SH-SY5Y (cell line): ENCODE measurements at regions not wholly inside any gene's neighbourhood (a gene's known extent, or its start where the extent isn't known, plus 50 kb on each side); places are given as distances from the start of the nearest gene placed in this dataset.

Experiments used
- GATA2 ChIP-seq: IDR thresholded peaks from 2 replicates; pipeline ENCODE4 v1.6.1; 2011; ENCODE audit warnings: mild to moderate bottlenecking, low read depth, low read length
- GATA3 ChIP-seq: IDR thresholded peaks from 2 replicates; pipeline ENCODE4 v1.6.1; 2011; ENCODE audit warnings: low read depth, mild to moderate bottlenecking, low read length, moderate library complexity

DNA sequence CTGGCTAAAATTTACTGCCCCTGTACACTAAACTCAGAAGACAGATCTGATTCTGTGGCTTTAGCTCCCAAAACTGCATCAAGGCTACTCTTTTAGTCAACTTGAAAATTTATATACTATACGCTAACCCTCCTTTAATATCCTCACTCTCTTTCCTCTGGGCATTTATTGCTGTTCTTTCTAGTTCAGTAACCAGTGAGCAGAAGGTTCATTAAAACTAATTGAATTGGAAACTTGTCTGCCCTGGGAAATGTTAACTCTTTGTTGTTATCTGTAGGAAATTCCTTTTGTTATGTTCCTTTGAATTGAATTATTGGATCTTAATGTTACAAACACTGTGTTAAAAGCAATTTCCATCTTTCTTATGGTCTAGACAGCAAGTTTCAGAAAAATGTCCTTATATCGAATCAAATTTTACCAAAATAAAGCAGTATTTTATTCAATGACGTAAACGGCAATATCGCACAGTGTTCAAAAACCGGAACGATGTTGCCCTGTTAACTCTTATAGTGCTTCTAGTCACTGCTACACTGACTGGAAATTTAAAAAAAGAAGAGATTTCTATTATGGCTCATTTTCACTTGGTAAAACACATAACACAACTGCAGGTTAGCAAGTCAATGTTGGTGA is 168.3 kb downstream of the NR4A2 start:
- no peak for TF ChIP-seq GATA2
- TF ChIP-seq GATA3 = no peak
